ENCODE measurements at regions not wholly inside any gene's neighbourhood (a gene's known extent, or its start where the extent isn't known, plus 50 kb on each side); places are given as distances from the start of the nearest gene placed in this dataset.
A peak's percentile ranks its signal among the peaks of the same experiment; 100 is the strongest.

DNA sequence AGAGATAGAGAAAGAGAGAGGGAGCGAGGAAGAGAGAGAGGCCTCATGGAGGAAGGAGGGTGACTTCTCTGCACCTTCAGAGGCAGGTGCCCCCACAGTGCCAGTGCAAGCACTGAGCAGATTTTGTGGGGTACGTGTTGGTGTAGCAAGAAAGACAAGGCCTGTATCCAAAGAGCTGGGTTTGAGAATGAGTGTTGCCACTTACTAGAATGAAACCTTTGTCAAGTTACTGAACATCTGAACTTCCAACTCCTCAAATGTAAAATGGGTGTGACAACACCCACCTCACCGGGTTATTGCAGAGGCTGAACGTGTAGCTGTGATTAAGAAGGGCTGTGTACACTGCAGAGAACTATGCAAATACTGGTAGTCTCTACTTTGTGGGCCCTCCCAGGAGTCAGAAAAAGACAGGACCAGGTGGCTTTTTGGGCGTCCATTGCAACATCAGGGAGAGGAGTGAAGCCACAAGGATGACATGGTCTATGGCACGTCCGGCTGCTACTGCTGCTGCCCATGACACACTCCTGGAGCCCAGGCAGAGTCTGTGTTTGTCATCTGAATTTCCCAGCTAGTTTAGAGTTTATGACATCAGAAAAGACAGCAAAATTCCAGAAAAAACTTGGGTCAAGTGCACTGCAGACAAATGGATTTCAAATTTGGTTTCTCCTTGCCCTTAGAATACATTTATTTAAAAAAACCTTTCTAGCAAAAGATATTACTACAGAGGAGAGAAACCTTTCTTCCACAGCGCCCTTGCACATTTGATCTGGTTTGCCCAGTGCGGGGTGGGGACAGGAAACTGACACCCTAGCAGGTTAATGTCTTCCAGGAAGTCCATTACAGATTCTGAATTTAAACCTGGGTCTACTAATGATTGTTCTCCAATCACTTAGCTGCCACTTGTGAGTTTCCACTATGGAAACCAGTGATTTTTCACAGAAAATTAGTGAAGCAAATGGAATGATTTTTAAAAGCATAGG, 54.0 kb upstream of the ATP12A start:
- no peaks in the 10 kb centered on the region for H3K36me3 ChIP-seq (replicated peaks in 1 of 2; ENCODE audit: insufficient read depth in 1 of 2, low read depth in 2 of 2)
- H3K9me3 ChIP-seq = no peaks in the 10 kb centered on the region
- intact Hi-C loops (cut with DNase I) = no loop called here
- TF ChIP-seq, protein P1, sequence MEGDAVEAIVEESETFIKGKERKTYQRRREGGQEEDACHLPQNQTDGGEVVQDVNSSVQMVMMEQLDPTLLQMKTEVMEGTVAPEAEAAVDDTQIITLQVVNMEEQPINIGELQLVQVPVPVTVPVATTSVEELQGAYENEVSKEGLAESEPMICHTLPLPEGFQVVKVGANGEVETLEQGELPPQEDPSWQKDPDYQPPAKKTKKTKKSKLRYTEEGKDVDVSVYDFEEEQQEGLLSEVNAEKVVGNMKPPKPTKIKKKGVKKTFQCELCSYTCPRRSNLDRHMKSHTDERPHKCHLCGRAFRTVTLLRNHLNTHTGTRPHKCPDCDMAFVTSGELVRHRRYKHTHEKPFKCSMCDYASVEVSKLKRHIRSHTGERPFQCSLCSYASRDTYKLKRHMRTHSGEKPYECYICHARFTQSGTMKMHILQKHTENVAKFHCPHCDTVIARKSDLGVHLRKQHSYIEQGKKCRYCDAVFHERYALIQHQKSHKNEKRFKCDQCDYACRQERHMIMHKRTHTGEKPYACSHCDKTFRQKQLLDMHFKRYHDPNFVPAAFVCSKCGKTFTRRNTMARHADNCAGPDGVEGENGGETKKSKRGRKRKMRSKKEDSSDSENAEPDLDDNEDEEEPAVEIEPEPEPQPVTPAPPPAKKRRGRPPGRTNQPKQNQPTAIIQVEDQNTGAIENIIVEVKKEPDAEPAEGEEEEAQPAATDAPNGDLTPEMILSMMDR (IDR thresholded peaks at IDR 0.05) = no peak
- TF ChIP-seq POLR2A (IDR thresholded peaks at IDR 0.05) = no peak
- H3K27me3 ChIP-seq = no peaks in the 10 kb centered on the region
- WGBS, 2 donors = 74 to 78% methylated on average over 9 of the region's 9 CpGs
- ATAC-seq (no peak), DNase-seq (no peak)
- no peak overlapping the region for H3K4me3 ChIP-seq
- H3K4me1 ChIP-seq = no peaks in the 10 kb centered on the region
- no peak overlapping the region for H3K27ac ChIP-seq

DNA sequence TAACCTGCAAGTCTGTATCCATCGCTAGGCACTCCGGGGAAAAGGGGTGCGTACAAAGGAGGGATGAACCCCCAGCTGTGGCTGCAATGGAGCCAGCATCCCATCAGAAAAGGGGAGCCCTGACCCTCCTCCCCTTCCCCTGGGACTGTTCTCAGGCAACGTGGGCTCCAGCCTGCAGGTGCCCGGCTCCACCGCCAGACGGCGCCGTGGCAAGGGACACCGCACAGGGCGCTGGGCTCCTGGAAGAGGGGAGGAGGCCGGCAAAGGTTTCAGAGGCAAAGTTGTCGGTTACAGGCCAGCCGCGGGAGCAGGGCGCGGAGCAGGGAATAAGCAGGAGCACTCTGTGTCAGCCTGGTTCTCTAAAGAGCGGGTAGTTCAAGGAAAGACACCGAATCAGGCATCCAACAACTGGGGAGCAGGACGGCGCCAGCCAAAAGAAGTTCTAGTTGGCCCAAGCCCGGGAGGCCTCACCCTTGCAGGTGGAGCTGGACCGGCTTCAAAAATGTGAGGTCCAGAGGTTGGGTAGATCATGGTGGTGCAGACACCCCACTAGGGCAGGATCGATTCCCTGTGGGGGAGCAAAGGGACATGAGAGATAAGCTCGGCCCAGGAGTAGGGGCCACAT, 53.0 kb upstream of the ATP12A start:
- ATAC-seq (no peak), DNase-seq (peak in 3 of 4 donors; percentile 26 to 47 (median 42))
- 44 to 49% methylated on average over 25 of the region's 25 CpGs for WGBS, 2 donors
- Histone ChIP-seq H3K27ac (no peak overlapping the region), H3K4me1 (no peaks in the 10 kb centered on the region), H3K27me3 (no peaks in the 10 kb centered on the region), H3K4me3 (no peak overlapping the region), H3K36me3 (replicated peaks in 1 of 2; ENCODE audit: insufficient read depth in 1 of 2, low read depth in 2 of 2) (no peaks in the 10 kb centered on the region), H3K9me3 (no peaks in the 10 kb centered on the region)
- intact Hi-C loops (cut with DNase I) = no loop called here
- TF ChIP-seq, protein P1 (IDR thresholded peaks at IDR 0.05) = peak; percentile 19 to 61 (median 54)
- no peak for TF ChIP-seq POLR2A (IDR thresholded peaks at IDR 0.05)

DNA sequence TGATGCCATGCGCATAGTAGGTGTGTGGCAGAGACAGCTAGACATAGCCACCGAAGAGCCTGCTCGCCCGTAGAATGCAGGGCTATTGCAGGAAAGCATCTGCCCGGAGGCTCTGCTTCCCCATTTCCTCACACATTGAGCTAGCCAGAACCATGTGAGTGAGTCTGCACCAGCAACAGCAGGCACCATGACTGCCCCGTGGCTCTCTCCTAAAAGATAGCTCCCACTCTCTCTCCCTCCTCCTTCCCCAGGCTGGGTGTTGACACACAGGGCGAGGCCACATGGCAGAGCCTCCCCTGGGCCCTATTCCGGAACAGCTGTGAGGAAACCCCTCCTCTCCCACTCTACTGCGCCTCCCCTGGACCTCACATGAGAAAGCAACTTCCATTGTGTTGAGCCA, 52.3 kb upstream of the ATP12A start:
- no peaks in the 10 kb centered on the region for H3K9me3 ChIP-seq
- no peaks in the 10 kb centered on the region for H3K27me3 ChIP-seq
- H3K27ac ChIP-seq = no peak overlapping the region
- intact Hi-C loops (cut with DNase I) = no loop called here
- 70 to 89% methylated on average over 5 to 9 of the region's 9 CpGs for WGBS, 2 donors
- no peaks in the 10 kb centered on the region for H3K36me3 ChIP-seq (replicated peaks in 1 of 2; ENCODE audit: insufficient read depth in 1 of 2, low read depth in 2 of 2)
- no peak for DNase-seq
- TF ChIP-seq, protein P1 (IDR thresholded peaks at IDR 0.05) = no peak
- TF ChIP-seq POLR2A (IDR thresholded peaks at IDR 0.05) = no peak
- no peak for ATAC-seq
- H3K4me1 ChIP-seq = no peaks in the 10 kb centered on the region
- H3K4me3 ChIP-seq = no peak overlapping the region

DNA sequence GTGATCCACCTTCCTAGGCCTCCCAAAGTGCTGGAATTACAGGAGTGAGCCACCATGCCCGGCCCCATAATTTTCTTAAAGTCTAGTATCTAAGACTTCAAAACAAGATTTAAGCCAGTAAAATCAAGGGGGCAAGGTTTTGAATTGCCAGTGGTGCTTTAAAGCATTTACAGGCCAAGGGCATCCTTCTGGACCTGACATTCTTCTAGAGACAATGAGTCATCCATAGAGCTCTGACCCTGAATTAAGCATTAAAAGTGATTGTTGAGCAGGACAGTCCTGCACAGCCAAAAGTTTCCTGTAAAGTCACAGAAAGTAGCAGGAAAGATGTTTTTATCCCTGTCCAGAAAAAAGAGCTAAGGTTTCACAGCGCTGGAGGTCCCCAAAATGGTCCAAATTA, 50.9 kb upstream of the ATP12A start:
- no peak overlapping the region for H3K4me3 ChIP-seq
- WGBS, 2 donors = 92 to 95% methylated on average over 2 of the region's 2 CpGs
- no peak overlapping the region for H3K27ac ChIP-seq
- no peaks in the 10 kb centered on the region for H3K36me3 ChIP-seq (replicated peaks in 1 of 2; ENCODE audit: insufficient read depth in 1 of 2, low read depth in 2 of 2)
- no peaks in the 10 kb centered on the region for H3K9me3 ChIP-seq
- intact Hi-C loops (cut with DNase I) = no loop called here
- TF ChIP-seq, protein P1 (IDR thresholded peaks at IDR 0.05) = no peak
- no peak for TF ChIP-seq POLR2A (IDR thresholded peaks at IDR 0.05)
- H3K4me1 ChIP-seq = no peaks in the 10 kb centered on the region
- DNase-seq (no peak), ATAC-seq (no peak)
- H3K27me3 ChIP-seq = no peaks in the 10 kb centered on the region

Data from body of pancreas (tissue), 4 donors.